GM21381 (cell line): ENCODE measurements at regions not wholly inside any gene's neighbourhood (a gene's known extent, or its start where the extent isn't known, plus 50 kb on each side); places are given as distances from the start of the nearest gene placed in this dataset.

Source experiments
- ATAC-seq: cut with Tn5 transposase; IDR thresholded peaks from one replicate; pipeline ENCODE4 v1.9.1; 2021; ENCODE audit warnings: mild to moderate bottlenecking, moderate library complexity; ENCODE audit not compliant: unreplicated experiment

GRCh38 chr15:98382139-98382538 is 266.2 kb upstream of the IGF1R start:
- no peak for ATAC-seq

DNA sequence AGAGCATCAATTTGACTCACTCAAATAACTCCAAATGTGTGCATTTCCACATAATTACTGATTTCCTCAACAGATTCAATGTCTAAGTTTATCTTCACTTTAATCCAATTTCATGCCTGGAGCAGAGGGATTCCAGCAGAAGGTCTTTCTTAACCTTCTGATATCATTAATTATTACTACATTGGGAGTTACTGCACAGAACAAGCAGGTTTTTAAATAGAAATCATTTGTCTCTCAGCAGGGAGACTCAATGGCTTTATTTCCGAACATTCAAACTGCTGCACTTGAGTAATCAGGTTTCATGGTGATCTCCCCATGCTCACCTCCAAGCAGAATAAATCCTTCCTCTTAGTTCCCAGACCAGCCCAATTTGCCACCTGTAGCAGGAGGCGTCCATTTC is 264.8 kb upstream of the IGF1R start:
- no peak for ATAC-seq

GRCh38 chr15:98384328-98385029 is 263.9 kb upstream of the IGF1R start:
- no peak for ATAC-seq

- ATAC-seq = no peak
Measured at GRCh38 chr15:98385752-98386381, 262.5 kb upstream of the IGF1R start.

GRCh38 chr15:98386561-98386960 is 261.8 kb upstream of the IGF1R start:
- no peak for ATAC-seq

GRCh38 chr15:98387866-98388265 is 260.5 kb upstream of the IGF1R start:
- ATAC-seq = no peak

DNA sequence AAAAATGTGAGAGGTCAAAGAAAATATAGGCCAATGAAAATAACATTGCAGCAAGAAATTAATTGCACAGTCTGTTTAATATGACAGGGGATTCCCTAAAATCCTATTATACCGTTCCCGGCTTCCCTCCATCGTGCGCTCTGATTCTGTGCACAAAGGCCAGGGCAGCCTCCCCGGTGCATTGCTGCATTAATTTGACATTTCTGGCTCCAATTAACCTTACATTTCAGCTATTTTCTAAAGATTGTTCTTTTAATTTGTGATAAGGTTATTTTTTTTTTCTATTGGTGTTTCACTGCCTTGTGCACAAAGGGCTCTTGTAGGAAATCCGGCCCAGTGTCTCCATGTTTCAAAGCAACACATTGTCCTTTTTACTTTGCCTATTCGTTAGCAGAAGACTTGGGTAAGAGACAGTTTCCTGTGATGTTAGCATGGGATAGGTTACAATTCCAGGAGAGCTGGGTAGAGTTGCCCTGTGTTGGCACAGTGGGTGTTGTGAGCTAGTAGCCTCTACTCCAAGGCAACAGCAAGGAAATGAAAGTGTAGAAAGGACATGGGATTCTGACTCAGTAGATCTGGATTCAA is 257.3 kb upstream of the IGF1R start:
- no peak for ATAC-seq

DNA sequence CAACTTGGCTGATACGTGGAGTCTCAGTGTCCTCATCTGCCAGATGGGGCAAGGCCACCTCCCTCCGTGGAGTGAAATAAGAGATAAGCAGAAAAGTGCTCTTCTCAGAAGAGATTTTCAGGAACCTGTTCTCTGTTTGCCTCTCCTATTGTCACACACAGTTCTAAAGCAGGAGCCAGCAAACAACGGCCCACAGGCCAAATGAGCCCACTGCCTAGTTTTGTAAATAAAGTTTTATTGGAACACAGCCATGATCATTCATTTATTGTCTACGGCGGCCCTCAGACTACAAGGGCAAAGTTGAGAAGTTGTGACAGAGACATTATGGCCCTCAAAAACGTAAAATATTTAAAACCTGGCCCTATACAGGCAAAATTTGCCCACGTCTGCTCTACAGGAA is 256.8 kb upstream of the IGF1R start:
- no peak for ATAC-seq

DNA sequence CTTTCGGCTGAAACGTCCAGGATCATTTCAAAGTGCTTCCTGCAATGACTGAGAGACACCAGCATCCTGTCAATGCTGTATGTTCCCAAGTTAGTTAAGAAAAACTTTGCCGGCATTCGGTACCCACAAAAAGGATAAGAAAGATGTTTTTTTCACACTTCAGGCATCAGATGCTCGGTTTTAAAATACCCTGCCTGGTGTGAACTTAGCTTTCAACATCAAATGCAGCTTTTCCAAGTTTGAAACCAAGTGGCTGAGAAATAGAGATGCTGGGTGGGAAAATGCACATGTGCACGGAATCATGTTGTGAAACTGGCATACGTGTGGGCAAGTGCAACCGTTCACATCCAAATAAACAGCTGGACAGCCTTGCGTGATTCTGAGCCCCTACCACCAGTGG is 254.9 kb upstream of the IGF1R start:
- ATAC-seq = no peak

DNA sequence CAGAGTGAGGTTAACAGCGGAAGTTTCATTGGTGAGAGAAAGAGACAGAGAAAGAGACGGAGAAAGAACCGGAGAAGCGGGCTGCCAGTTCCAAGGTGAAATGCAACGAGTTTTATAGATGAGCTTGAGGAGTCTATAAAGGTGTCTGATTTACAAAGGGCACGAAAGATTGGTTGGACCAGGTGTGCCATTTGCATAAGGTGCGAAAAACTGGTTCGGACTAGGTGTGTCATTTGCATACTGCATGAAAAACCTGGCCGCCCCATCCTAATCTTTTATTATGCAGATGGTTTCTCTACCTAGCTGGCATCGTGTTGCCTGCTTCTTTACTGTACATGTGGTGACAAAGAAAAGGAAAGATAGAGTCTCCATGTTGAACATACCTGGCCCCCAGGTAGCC is 253.8 kb upstream of the IGF1R start:
- ATAC-seq = no peak

DNA sequence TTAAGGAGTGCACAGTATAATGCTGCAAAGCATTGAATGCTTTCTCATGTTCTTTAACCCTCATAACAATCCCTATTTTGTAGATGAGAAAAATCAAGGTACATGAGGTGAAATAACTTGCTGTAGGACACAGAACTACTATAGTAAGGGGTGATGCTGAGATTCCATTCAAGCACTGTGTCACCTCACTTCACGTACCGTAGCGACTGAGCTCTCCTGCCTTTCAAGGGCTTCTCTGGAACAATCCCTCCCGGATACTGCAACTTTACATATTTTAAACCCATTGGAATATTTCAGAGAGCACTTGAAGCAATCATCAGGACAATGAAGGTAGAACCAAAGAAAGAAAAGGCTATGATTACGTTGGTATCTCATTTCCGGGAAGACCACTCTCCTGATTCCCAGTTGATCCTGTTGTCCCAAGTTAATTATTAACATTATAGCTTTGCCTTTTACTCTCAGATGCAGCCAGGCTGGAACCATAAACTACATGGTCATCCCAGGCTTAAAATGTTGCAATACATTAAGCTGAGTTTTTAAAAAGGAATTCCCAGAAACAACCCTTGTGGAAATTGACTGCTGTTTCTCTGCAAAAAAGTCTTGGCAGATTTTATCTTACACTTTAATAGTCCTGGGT is 252.2 kb upstream of the IGF1R start:
- ATAC-seq = no peak

- no peak for ATAC-seq
Measured at GRCh38 chr15:98397419-98397818, 250.9 kb upstream of the IGF1R start.

DNA sequence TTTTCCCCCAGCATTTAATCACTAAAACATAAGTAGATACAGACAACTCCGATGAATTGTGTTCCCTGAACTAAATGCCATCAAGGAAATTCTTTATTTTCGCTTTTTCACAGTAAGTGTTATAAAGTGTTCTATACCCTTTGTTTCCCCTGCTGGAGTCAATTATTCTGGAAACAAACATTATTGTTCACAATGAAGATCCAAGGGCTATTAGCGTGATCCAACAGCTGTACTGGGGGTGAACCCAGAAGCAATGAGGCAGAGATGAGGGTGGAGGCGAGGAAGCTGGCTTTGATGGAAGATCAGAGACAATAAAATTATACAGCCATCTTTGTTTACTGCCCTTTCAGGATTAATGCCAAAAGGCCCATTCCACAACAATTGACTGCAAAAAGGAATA is 250.3 kb upstream of the IGF1R start:
- ATAC-seq = no peak

GRCh38 chr15:98398886-98399285 is 249.5 kb upstream of the IGF1R start:
- ATAC-seq = no peak

- no peak for ATAC-seq
Measured at GRCh38 chr15:98400120-98400519, 248.2 kb upstream of the IGF1R start.

- ATAC-seq = no peak
Measured at GRCh38 chr15:98401029-98401428, 247.3 kb upstream of the IGF1R start.

- ATAC-seq = no peak
Measured at GRCh38 chr15:98402486-98402885, 245.9 kb upstream of the IGF1R start.

DNA sequence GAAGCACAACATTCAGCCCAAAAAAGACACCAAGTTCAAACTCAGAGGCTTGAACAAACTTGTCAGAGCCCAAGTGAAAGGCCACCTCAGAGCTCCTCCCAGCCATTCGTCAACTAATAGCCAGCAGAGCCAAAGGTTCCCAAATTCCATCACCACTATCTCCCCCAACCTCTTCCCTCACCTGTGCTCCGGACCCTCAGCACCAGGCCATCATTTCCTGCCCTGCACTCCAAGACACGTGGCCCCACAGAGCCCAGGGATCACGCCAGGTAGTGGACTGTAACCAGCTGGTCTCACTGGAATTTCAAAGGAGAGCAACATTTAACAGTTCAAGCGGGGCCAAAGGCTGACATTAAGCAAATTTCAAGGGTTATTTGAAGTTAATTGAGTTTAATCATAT is 245.2 kb upstream of the IGF1R start:
- ATAC-seq = no peak

GRCh38 chr15:98403569-98403968 is 244.8 kb upstream of the IGF1R start:
- no peak for ATAC-seq

DNA sequence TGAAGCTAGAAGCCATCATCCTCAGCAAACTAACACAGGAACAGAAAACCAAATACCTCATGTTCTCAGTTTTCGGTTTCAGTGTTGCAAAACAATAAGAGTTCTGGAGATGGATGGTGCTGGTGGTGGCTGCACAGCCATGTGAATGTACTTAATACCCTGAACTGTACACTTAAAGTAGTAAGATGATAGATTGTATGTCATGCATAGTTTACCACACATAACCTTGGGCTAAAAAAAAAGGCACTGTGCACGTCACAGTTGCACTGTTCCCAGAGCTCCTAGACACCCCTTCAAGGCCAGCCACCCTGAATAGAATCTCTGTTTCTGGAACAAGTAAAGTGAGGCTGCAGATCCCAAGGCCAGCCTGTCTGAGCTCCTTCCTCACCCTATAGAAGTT is 243.3 kb upstream of the IGF1R start:
- ATAC-seq = no peak

DNA sequence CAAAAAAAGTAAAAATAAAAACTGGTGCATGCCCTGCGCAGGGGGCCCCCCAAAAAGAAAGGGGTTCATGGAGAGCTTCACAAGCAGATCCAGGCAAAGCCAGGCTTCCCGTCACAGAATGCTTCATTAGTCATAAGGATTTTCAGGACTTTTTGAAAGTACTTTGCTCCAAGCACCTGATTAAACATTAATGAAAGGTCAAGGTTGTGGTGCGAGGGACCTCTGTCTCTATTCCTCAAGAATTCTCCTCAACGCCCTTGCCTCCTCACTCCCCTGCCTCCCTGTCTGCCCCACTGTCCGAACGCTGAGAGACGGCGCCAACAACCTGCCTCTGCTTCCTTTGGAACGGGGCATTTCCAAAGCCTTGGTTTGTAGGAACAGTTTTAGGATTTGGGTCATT is 240.1 kb upstream of the IGF1R start:
- ATAC-seq = no peak

GRCh38 chr15:98410328-98410727 is 238.0 kb upstream of the IGF1R start:
- no peak for ATAC-seq
